Activated B cell treated with CpG ODN at 0.5 μM for 24 hours (primary cell): ENCODE measurements at regions not wholly inside any gene's neighbourhood (a gene's known extent, or its start where the extent isn't known, plus 50 kb on each side); places are given as distances from the start of the nearest gene placed in this dataset.
"Not testable (repeated sequence)": the region's sequence is repeated elsewhere in the genome, so short reads cannot be mapped to it uniquely, and the experiment has no call there.

Experiments used
- ATAC-seq: fragments of 200-7000 bp; cut with Tn5 transposase; one replicate; pipeline ENCODE4 v1.10.0; 2021; ENCODE audit warnings: low read depth, mild to moderate bottlenecking, moderate library complexity
- CTCF ChIA-PET: fragments of 350-600 bp; sonication (Branson Sonifier 250); formaldehyde crosslinking; loops from one replicate; lab custom pipeline; 2021; ENCODE audit warnings: antibody characterized with exemption; lab: Charles Lee
- POLR2A ChIA-PET: fragments of 350-600 bp; sonication (Branson Sonifier 250); formaldehyde crosslinking; loops from one replicate; lab custom pipeline; 2021; ENCODE audit warnings: antibody characterized with exemption; lab: Charles Lee
- DNase-seq: peaks from one replicate; pipeline ENCODE4 v3.0.0; 2022
- H3K27ac Mint-ChIP-seq: one replicate; pipeline ENCODE4 v1.8.0; 2020; ENCODE audit warnings: mixed read lengths
- H3K27me3 Mint-ChIP-seq: one replicate; pipeline ENCODE4 v1.8.0; 2021; ENCODE audit warnings: mixed read lengths
- H3K36me3 Mint-ChIP-seq: one replicate; pipeline ENCODE4 v1.8.0; 2021; ENCODE audit warnings: low read depth, mixed read lengths
- H3K4me1 Mint-ChIP-seq: one replicate; pipeline ENCODE4 v1.8.0; 2021; ENCODE audit warnings: mixed read lengths
- H3K4me3 Mint-ChIP-seq: one replicate; pipeline ENCODE4 v1.8.0; 2020; ENCODE audit warnings: mild to moderate bottlenecking, mixed read lengths
- H3K9me3 Mint-ChIP-seq: one replicate; pipeline ENCODE4 v1.8.0; 2020; ENCODE audit warnings: mixed read lengths
- CTCF ChIP-seq: fragments of 200-600 bp; IDR thresholded peaks from one replicate; pipeline ENCODE4 v1.8.0; 2022; ENCODE audit warnings: antibody characterized with exemption, mild to moderate bottlenecking
- intact Hi-C: fragments of 100-400 bp; cut with micrococcal nuclease; formaldehyde crosslinking; loops from one replicate; pipeline ENCODE4 v1.15.1; 2024

GRCh38 chr7:49099587-49100326 is 175.4 kb downstream of the CDC14C start:
- H3K4me3 Mint-ChIP-seq: no peak overlapping the region
- ChIA-PET POLR2A (no interaction called here), CTCF (no interaction called here)
- no peaks in the 10 kb centered on the region for H3K4me1 Mint-ChIP-seq
- no peak overlapping the region for H3K27ac Mint-ChIP-seq
- DNase-seq (no peak), ATAC-seq (no peak)
- TF ChIP-seq CTCF: no peak
- intact Hi-C loops: no loop called here
- no peaks in the 10 kb centered on the region for H3K9me3 Mint-ChIP-seq
- H3K27me3 Mint-ChIP-seq: no peaks in the 10 kb centered on the region
- H3K36me3 Mint-ChIP-seq: no peaks in the 10 kb centered on the region

- CTCF ChIA-PET, ATAC-seq, DNase-seq, H3K9me3 Mint-ChIP-seq, H3K4me3 Mint-ChIP-seq, H3K36me3 Mint-ChIP-seq, H3K27me3 Mint-ChIP-seq, POLR2A ChIA-PET, H3K4me1 Mint-ChIP-seq, intact Hi-C loops, H3K27ac Mint-ChIP-seq: not testable (repeated sequence)
Observed at GRCh38 chr7:49100908-49101740, 176.8 kb downstream of the CDC14C start.

DNA sequence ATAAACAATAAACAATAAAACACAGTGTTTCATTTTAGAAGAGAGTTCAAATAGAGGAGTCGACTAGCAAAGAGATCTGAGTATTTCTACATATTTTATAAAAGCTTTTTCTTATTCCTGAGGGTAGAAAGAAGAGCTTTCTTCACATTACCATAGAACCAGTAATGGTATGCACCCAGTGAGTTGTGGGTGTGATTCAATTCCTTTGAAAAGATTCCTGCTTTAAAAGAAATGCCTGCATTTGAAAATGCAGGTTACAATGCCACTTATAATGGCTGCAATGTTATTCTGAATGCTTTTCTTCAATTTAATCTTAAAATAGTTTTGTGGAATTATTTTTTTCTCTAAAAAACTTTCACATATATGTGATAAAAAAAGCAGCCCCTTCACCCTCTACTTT is 178.1 kb downstream of the CDC14C start:
- intact Hi-C loops: no loop called here
- ChIA-PET CTCF (no interaction called here), POLR2A (no interaction called here)
- Mint-ChIP-seq H3K27me3 (no peaks in the 10 kb centered on the region), H3K27ac (no peak overlapping the region), H3K4me3 (no peak overlapping the region), H3K9me3 (peaks cover 3% of the 10 kb centered on the region), H3K36me3 (no peaks in the 10 kb centered on the region), H3K4me1 (no peaks in the 10 kb centered on the region)
- DNase-seq: no peak
- no peak for TF ChIP-seq CTCF
- ATAC-seq: no peak

DNA sequence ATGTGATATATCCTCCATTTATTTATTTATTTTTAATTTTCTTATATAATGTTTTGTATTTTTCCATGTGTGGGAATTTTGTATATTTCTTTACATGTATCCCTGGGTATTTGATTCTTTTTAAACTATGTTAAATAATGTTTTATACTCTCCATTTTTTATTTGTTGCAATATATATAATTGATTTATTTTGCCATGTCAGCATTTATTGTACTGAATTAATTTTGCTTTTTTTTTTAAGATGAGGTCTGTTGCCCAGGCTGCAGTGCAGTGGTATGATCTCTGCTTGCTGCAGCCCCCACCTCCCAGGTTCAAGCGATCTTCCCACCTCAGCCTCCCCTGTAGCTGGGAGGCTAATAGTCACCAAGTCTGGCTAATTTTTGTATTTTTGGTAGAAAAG is 187.4 kb downstream of the CDC14C start:
- no peaks in the 10 kb centered on the region for H3K36me3 Mint-ChIP-seq
- H3K9me3 Mint-ChIP-seq: peaks cover 5% of the 10 kb centered on the region
- no peaks in the 10 kb centered on the region for H3K27me3 Mint-ChIP-seq
- H3K4me1 Mint-ChIP-seq: no peaks in the 10 kb centered on the region
- no peak overlapping the region for H3K4me3 Mint-ChIP-seq
- H3K27ac Mint-ChIP-seq: no peak overlapping the region
- DNase-seq (no peak), ATAC-seq (no peak)
- TF ChIP-seq CTCF: no peak
- intact Hi-C loops: no loop called here
- ChIA-PET CTCF (no interaction called here), POLR2A (no interaction called here)

- ATAC-seq: no peak
- no peak overlapping the region for H3K4me3 Mint-ChIP-seq
- no peak for DNase-seq
- no peaks in the 10 kb centered on the region for H3K4me1 Mint-ChIP-seq
- no peaks in the 10 kb centered on the region for H3K27me3 Mint-ChIP-seq
- intact Hi-C loops: no loop called here
- CTCF ChIA-PET: no interaction called here
- TF ChIP-seq CTCF: no peak
- no peaks in the 10 kb centered on the region for H3K36me3 Mint-ChIP-seq
- POLR2A ChIA-PET: no interaction called here
- H3K27ac Mint-ChIP-seq: no peak overlapping the region
- peaks cover 2% of the 10 kb centered on the region for H3K9me3 Mint-ChIP-seq
Observed at GRCh38 chr7:49112222-49112621, 187.9 kb downstream of the CDC14C start.
